CD14-positive monocyte (primary cell): ENCODE measurements at regions not wholly inside any gene's neighbourhood (a gene's known extent, or its start where the extent isn't known, plus 50 kb on each side); places are given as distances from the start of the nearest gene placed in this dataset.

Experiments
- DNase-seq, 3 donors: peaks; one replicate each; pipeline ENCODE4 v3.0.0-alpha.2; 2011 to 2022
- H2AFZ ChIP-seq: 2 replicates; pipeline ENCODE4 v1.6.0; 2012; ENCODE audit warnings: mild to moderate bottlenecking, low read depth, low read length, inconsistent platforms; ENCODE audit not compliant: insufficient read depth, poor library complexity, severe bottlenecking
- H3K27ac ChIP-seq, 2 donors: 1 replicate in 1 of 2; 2 replicates in 1 of 2; pipeline ENCODE4 v1.5.1; 2012 to 2013; ENCODE audit warnings: low read length in 2 of 2, control low read depth in 1 of 2, inconsistent platforms in 1 of 2, low read depth in 1 of 2, mild to moderate bottlenecking in 1 of 2
- H3K27me3 ChIP-seq, 2 donors: one replicate each; pipeline versions ENCODE4 v1.6.0 to v1.6.1; 2011 to 2013; ENCODE audit warnings: low read length in 2 of 2; ENCODE audit not compliant: control insufficient read depth in 2 of 2, insufficient read depth in 2 of 2
- H3K36me3 ChIP-seq, 2 donors: replicated peaks in 1 of 2; 1 replicate in 1 of 2; 2 replicates in 1 of 2; pipeline versions ENCODE4 v1.5.1 to v1.6.1; 2012 to 2013; ENCODE audit warnings: low read length in 2 of 2, control low read depth in 1 of 2, inconsistent platforms in 1 of 2, mild to moderate bottlenecking in 1 of 2; ENCODE audit not compliant: insufficient read depth in 2 of 2, control insufficient read depth in 1 of 2
- H3K4me1 ChIP-seq, 2 donors: 1 replicate in 1 of 2; 2 replicates in 1 of 2; pipeline versions ENCODE4 v1.5.1 to v1.6.1; 2012 to 2013; ENCODE audit warnings: low read length in 2 of 2, control low read depth in 1 of 2, inconsistent platforms in 1 of 2, mild to moderate bottlenecking in 1 of 2, moderate library complexity in 1 of 2; ENCODE audit not compliant: insufficient read depth in 2 of 2, control insufficient read depth in 1 of 2
- H3K4me2 ChIP-seq: replicated peaks from 2 replicates; pipeline ENCODE3; 2012; ENCODE audit warnings: low read length, moderate library complexity, mild to moderate bottlenecking; ENCODE audit not compliant: poor library complexity, severe bottlenecking; ENCODE audit errors: extremely low read depth
- H3K4me3 ChIP-seq, 3 experiments: fragments of 200-600 bp in 1 of 3; sonication (generic) in 1 of 3; replicated peaks in 1 of 3; 1 replicate in 2 of 3; 2 replicates in 1 of 3; pipeline ENCODE4 v1.5.1; 2011 to 2013; ENCODE audit warnings: low read length in 3 of 3, mild to moderate bottlenecking in 3 of 3, control low read depth in 2 of 3, low read depth in 2 of 3, inconsistent platforms in 1 of 3, moderate library complexity in 1 of 3
- H3K79me2 ChIP-seq: 2 replicates; pipeline ENCODE4 v1.6.0; 2012; ENCODE audit warnings: mild to moderate bottlenecking, control low read depth, inconsistent platforms, low read length, moderate library complexity; ENCODE audit not compliant: insufficient read depth
- H3K9ac ChIP-seq: 2 replicates; pipeline ENCODE4 v1.6.0; 2017; ENCODE audit warnings: low read length, mild to moderate bottlenecking; ENCODE audit not compliant: insufficient read depth, poor library complexity, severe bottlenecking
- H3K9me3 ChIP-seq, 2 donors: replicated peaks in 1 of 2; 1 replicate in 1 of 2; 2 replicates in 1 of 2; pipeline versions ENCODE4 v1.5.1 to v1.6.1; 2012 to 2013; ENCODE audit warnings: low read length in 2 of 2, control low read depth in 1 of 2; ENCODE audit not compliant: control insufficient read depth in 1 of 2, insufficient read depth in 1 of 2
- H4K20me1 ChIP-seq: 2 replicates; pipeline ENCODE4 v1.6.0; 2012; ENCODE audit warnings: mild to moderate bottlenecking, low read length, control low read depth, moderate library complexity; ENCODE audit not compliant: insufficient read depth
- H3K27ac Mint-ChIP-seq, 7 donors: one replicate each; pipeline ENCODE4 v1.8.0; 2020; ENCODE audit warnings: mild to moderate bottlenecking in 7 of 7, mixed read lengths in 7 of 7, moderate library complexity in 6 of 7, inconsistent platforms in 2 of 7
- H3K27me3 Mint-ChIP-seq, 3 donors: one replicate each; pipeline ENCODE4 v1.8.0; 2021 to 2022; ENCODE audit warnings: low read depth in 3 of 3, mild to moderate bottlenecking in 3 of 3, mixed read lengths in 3 of 3, moderate library complexity in 3 of 3, inconsistent platforms in 1 of 3
- H3K36me3 Mint-ChIP-seq, 2 donors: one replicate each; pipeline ENCODE4 v1.8.0; 2020; ENCODE audit warnings: mixed read lengths in 2 of 2, inconsistent platforms in 1 of 2, mild to moderate bottlenecking in 1 of 2
- H3K4me1 Mint-ChIP-seq: one replicate; pipeline ENCODE4 v1.8.0; 2020; ENCODE audit warnings: mild to moderate bottlenecking, mixed read lengths
- H3K4me3 Mint-ChIP-seq, 2 donors: one replicate each; pipeline ENCODE4 v1.8.0; 2020; ENCODE audit warnings: mild to moderate bottlenecking in 2 of 2, mixed read lengths in 2 of 2, moderate library complexity in 1 of 2
- H3K9me3 Mint-ChIP-seq, 7 donors: one replicate each; pipeline ENCODE4 v1.8.0; 2020 to 2022; ENCODE audit warnings: mixed read lengths in 7 of 7, mild to moderate bottlenecking in 6 of 7, moderate library complexity in 6 of 7, inconsistent platforms in 2 of 7
- WGBS: methylation state at CpG from one replicate; pipeline ENCODE4 v1.1.5; 2013; ENCODE audit warnings: missing lambda C conversion rate; ENCODE audit not compliant: insufficient coverage; 5-methylcytosine and 5-hydroxymethylcytosine counted together
- intact Hi-C, 2 donors: fragments of 100-400 bp; cut with micrococcal nuclease; formaldehyde crosslinking; loops; one replicate each; pipeline versions ENCODE4 v1.15.0 to v1.15.1; 2023
- TF ChIP-seq, protein P1 (sequence below): fragments of 200-600 bp; IDR thresholded peaks from one replicate; pipeline ENCODE4 v1.8.0; 2022; ENCODE audit warnings: antibody characterized with exemption, mild to moderate bottlenecking

DNA sequence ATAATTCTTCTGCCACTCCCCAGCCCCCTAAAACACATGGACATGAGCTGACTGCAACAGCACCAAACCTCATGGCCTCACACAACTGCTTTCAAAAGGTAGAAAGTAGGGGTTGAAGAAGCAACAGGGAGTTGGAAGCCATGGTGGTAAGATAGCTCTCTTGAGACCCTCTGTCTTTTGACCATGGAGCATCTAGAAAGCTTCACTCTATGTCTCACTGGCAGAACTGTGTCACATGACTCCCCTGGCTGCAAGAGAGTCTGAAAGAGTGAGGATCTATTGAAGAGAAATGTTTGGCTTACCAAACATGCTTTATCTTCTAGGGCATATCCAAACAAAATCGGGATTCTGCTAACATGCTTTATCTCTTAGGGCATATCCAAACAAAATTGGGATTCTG is 142.9 kb upstream of the WSCD2 start:
- no peaks in the 10 kb centered on the region for H3K36me3 ChIP-seq
- H3K9ac ChIP-seq, result no peak overlapping the region
- H3K9me3 ChIP-seq, result no peaks in the 10 kb centered on the region
- WGBS, result no CpG with 5 or more reads among the region's 1 CpG
- no peaks in the 10 kb centered on the region for H3K4me1 ChIP-seq
- no peak overlapping the region for H3K4me3 ChIP-seq
- intact Hi-C loops, result no loop called here
- H3K27ac ChIP-seq, result no peak overlapping the region
- no peaks in the 10 kb centered on the region for H3K9me3 Mint-ChIP-seq
- no peaks in the 10 kb centered on the region for H4K20me1 ChIP-seq
- H3K27me3 Mint-ChIP-seq, result peaks cover 6 to 18% (median 12%) of the 10 kb centered on the region in 3 donors
- H3K4me1 Mint-ChIP-seq, result no peaks in the 10 kb centered on the region
- TF ChIP-seq, protein P1, sequence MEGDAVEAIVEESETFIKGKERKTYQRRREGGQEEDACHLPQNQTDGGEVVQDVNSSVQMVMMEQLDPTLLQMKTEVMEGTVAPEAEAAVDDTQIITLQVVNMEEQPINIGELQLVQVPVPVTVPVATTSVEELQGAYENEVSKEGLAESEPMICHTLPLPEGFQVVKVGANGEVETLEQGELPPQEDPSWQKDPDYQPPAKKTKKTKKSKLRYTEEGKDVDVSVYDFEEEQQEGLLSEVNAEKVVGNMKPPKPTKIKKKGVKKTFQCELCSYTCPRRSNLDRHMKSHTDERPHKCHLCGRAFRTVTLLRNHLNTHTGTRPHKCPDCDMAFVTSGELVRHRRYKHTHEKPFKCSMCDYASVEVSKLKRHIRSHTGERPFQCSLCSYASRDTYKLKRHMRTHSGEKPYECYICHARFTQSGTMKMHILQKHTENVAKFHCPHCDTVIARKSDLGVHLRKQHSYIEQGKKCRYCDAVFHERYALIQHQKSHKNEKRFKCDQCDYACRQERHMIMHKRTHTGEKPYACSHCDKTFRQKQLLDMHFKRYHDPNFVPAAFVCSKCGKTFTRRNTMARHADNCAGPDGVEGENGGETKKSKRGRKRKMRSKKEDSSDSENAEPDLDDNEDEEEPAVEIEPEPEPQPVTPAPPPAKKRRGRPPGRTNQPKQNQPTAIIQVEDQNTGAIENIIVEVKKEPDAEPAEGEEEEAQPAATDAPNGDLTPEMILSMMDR, result no peak
- DNase-seq, result no peak
- H3K27me3 ChIP-seq, result peaks cover 0 to 7% of the 10 kb centered on the region in 2 donors
- no peaks in the 10 kb centered on the region for H3K36me3 Mint-ChIP-seq
- no peak overlapping the region for H3K4me2 ChIP-seq
- no peak overlapping the region for H3K4me3 Mint-ChIP-seq
- H3K79me2 ChIP-seq, result no peaks in the 10 kb centered on the region
- H2AFZ ChIP-seq, result no peak overlapping the region
- no peak overlapping the region for H3K27ac Mint-ChIP-seq

DNA sequence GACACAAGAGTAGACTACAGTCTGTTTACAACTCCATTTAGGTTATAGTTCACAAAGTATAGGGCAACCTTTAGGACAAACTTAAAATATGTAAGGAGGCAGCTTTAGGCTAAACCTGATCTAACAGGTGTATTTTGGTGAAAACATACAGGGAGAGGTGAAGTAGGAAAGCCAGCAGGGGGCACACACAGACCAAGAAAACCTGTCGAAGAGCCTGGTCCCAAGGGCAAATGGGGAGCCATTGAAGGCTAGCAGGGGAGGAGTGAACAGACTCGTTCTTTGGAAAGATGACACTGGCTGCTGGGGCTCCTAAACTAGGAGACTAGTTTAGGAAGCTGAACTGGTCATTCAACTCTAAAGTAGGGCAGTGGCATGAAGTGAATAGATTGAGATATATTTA is 138.8 kb upstream of the WSCD2 start:
- Histone ChIP-seq H4K20me1 (no peaks in the 10 kb centered on the region), H3K4me3 (no peak overlapping the region), H3K36me3 (no peaks in the 10 kb centered on the region), H3K4me1 (no peaks in the 10 kb centered on the region), H3K9me3 (no peaks in the 10 kb centered on the region), H3K4me2 (no peak overlapping the region), H3K79me2 (no peaks in the 10 kb centered on the region), H3K27me3 (peaks cover 0 to 12% of the 10 kb centered on the region in 2 donors), H3K9ac (no peak overlapping the region), H3K27ac (no peak overlapping the region), H2AFZ (no peak overlapping the region)
- H3K27ac Mint-ChIP-seq, result no peak overlapping the region
- no peaks in the 10 kb centered on the region for H3K36me3 Mint-ChIP-seq
- no peaks in the 10 kb centered on the region for H3K9me3 Mint-ChIP-seq
- no peak overlapping the region for H3K4me3 Mint-ChIP-seq
- WGBS, result 6% methylated on average over 2 of the region's 2 CpGs
- intact Hi-C loops, result loop anchor here (10.0 kb wide), 1 partner anchor 504 kb away; no protein-coding TSS in a partner anchor
- no peaks in the 10 kb centered on the region for H3K4me1 Mint-ChIP-seq
- TF ChIP-seq, protein P1, result peak; percentile 41
- DNase-seq, result peak in 2 of 3 donors; percentile 10 to 11
- H3K27me3 Mint-ChIP-seq, result peaks cover 11 to 18% (median 15%) of the 10 kb centered on the region in 3 donors
